Kidney (tissue), 13 donors: ENCODE measurements at regions not wholly inside any gene's neighbourhood (a gene's known extent, or its start where the extent isn't known, plus 50 kb on each side); places are given as distances from the start of the nearest gene placed in this dataset.
"Not testable (repeated sequence)": the region's sequence is repeated elsewhere in the genome, so short reads cannot be mapped to it uniquely, and the experiment has no call there.

Experiments
- DNase-seq, 5 donors: peaks; one replicate each; pipeline ENCODE4 v3.0.0-alpha.2; 2013 to 2020
- FAIRE-seq: peaks from 2 replicates; lab custom pipeline; 2012; peaks lifted over from hg19 to GRCh38; lab: Jason Lieb, UNC
- H3K27ac ChIP-seq, 2 donors: one replicate each; pipeline ENCODE4 v1.7.0; 2013; ENCODE audit warnings: low read depth in 2 of 2, low read length in 2 of 2, inconsistent platforms in 1 of 2
- H3K27me3 ChIP-seq: one replicate; pipeline ENCODE4 v1.7.1; 2013; ENCODE audit warnings: low read length, inconsistent platforms; ENCODE audit not compliant: control insufficient read depth, insufficient read depth
- H3K36me3 ChIP-seq, 3 donors: one replicate each; pipeline versions ENCODE4 v1.7.0 to v1.7.1; 2013; ENCODE audit warnings: low read length in 3 of 3, control low read depth in 1 of 3, inconsistent platforms in 1 of 3; ENCODE audit not compliant: insufficient read depth in 3 of 3, control insufficient read depth in 2 of 3
- H3K4me1 ChIP-seq, 3 donors: one replicate each; pipeline versions ENCODE4 v1.7.0 to v1.7.1; 2013; ENCODE audit warnings: low read length in 3 of 3, inconsistent platforms in 1 of 3, low read depth in 1 of 3; ENCODE audit not compliant: control insufficient read depth in 2 of 3, insufficient read depth in 2 of 3
- H3K4me3 ChIP-seq, 3 donors: one replicate each; pipeline versions ENCODE4 v1.7.0 to v1.8.1; 2013; ENCODE audit warnings: low read length in 3 of 3, control low read depth in 1 of 3, inconsistent platforms in 1 of 3
- H3K9ac ChIP-seq, 3 donors: one replicate each; pipeline versions ENCODE4 v1.7.0 to v1.7.1; 2013; ENCODE audit warnings: low read length in 3 of 3, control low read depth in 1 of 3, inconsistent platforms in 1 of 3
- H3K9me3 ChIP-seq, 3 donors: one replicate each; pipeline versions ENCODE4 v1.7.0 to v1.7.1; 2013; ENCODE audit warnings: low read length in 3 of 3, control low read depth in 1 of 3, inconsistent platforms in 1 of 3; ENCODE audit not compliant: control insufficient read depth in 2 of 3, insufficient read depth in 1 of 3
- CTCF ChIP-seq: IDR thresholded peaks from 3 replicates; pipeline ENCODE4 v1.5.1; 2012; ENCODE audit warnings: mild to moderate bottlenecking, moderate library complexity, borderline replicate concordance; ENCODE audit not compliant: insufficient read depth; ENCODE audit errors: extremely low read depth
- intact Hi-C: fragments of 100-400 bp; cut with DNase I; formaldehyde crosslinking; loops from one replicate; pipeline ENCODE4 v1.11.1; 2022
- donor health status: control.
- donor health status: control.
- donor health status: control.
- donor health status: control.
- donor health status: control.
- donor health status: DM: yes; HTN: yes; CAD: no.
- donor health status: Normal renal cell carcinoma (clear cell type).

GRCh38 chr10:23864631-23865147 is 344.2 kb upstream of the KIAA1217 start:
- FAIRE-seq = no peak

DNA sequence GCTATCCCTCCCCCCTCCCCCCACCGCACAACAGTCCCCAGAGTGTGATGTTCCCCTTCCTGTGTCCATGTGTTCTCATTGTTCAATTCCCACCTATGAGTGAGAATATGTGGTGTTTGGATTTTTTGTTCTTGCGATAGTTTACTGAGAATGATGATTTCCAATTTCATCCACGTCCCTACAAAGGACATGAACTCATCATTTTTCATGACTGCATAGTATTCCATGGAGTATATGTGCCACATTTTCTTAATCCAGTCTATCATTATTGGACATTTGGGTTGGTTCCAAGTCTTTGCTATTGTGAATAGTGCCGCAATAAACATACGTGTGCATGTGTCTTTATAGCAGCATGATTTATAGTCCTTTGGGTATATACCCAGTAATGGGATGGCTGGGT is 342.0 kb upstream of the KIAA1217 start:
- FAIRE-seq = not testable (repeated sequence)

More at GRCh38 chr10:23864631-23865147, 344.2 kb upstream of the KIAA1217 start:
- Histone ChIP-seq H3K36me3 (no peaks in the 10 kb centered on the region), H3K9ac (no peak overlapping the region), H3K4me3 (no peak overlapping the region), H3K4me1 (no peaks in the 10 kb centered on the region), H3K9me3 (no peaks in the 10 kb centered on the region), H3K27ac (no peak overlapping the region), H3K27me3 (no peaks in the 10 kb centered on the region)
- intact Hi-C loops = no loop called here
- no peak for TF ChIP-seq CTCF
- no peak for DNase-seq

DNA sequence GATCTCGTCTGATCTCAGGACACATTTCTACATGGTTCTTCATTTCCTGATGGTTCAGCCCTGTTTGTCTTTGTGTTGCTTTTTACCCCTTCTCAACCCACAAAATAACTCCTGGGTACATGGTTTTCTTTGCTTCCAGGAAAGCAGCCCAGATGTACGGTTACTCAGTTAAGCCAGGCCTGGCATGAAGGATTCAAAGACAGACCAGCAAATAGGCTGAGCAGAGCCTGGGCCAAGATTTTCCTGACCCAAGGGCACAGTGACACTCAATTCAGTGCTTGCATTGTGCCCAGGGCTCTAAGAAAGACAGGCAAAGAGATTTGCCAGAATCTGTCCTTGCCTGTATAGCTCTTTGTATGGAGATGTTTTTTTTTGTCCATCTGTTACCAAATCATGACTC is 340.8 kb upstream of the KIAA1217 start:
- Histone ChIP-seq H3K9ac (no peak overlapping the region), H3K4me3 (no peak overlapping the region), H3K27ac (no peak overlapping the region), H3K27me3 (no peaks in the 10 kb centered on the region), H3K36me3 (no peaks in the 10 kb centered on the region), H3K9me3 (no peaks in the 10 kb centered on the region), H3K4me1 (peaks cover 0 to 5% (median 0%) of the 10 kb centered on the region in 3 donors)
- no peak for FAIRE-seq
- DNase-seq = no peak
- TF ChIP-seq CTCF = no peak
- intact Hi-C loops = no loop called here

More for the DNA sequence above, 342.0 kb upstream of the KIAA1217 start:
- H3K9ac ChIP-seq, H3K36me3 ChIP-seq, H3K4me1 ChIP-seq, intact Hi-C loops, H3K4me3 ChIP-seq, DNase-seq, H3K27ac ChIP-seq, H3K9me3 ChIP-seq, H3K27me3 ChIP-seq: not testable (repeated sequence)

DNA sequence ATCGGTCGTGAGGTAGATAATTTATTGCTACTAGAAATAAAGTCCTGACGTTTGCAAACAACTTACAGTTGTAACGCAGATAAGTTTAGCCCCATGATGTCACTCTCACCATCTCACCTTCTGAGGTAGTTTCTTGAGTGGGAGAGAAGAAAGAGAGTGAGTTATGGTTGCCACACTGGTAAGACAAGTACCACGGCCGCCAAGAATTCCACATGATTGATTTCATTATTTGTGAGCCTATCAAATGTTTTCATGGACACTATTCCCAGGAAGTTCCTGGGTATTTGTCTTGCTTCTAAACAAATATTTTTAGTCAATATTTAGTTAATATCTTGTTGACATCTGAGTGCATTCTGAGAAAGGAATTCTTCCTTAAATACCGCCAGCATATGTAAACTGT is 339.4 kb upstream of the KIAA1217 start:
- Histone ChIP-seq H3K4me1 (peaks cover 0 to 5% (median 0%) of the 10 kb centered on the region in 3 donors), H3K9me3 (no peaks in the 10 kb centered on the region), H3K36me3 (no peaks in the 10 kb centered on the region), H3K27me3 (no peaks in the 10 kb centered on the region), H3K4me3 (no peak overlapping the region), H3K27ac (no peak overlapping the region), H3K9ac (no peak overlapping the region)
- intact Hi-C loops = no loop called here
- TF ChIP-seq CTCF = no peak
- DNase-seq = peak in 2 of 5 donors; percentile 21 to 38
- no peak for FAIRE-seq
